Peyer's patch (tissue), 4 donors: ENCODE measurements at regions not wholly inside any gene's neighbourhood (a gene's known extent, or its start where the extent isn't known, plus 50 kb on each side); places are given as distances from the start of the nearest gene placed in this dataset.
"Not testable (repeated sequence)": the region's sequence is repeated elsewhere in the genome, so short reads cannot be mapped to it uniquely, and the experiment has no call there.

Experiments used
- DNase-seq, 3 donors: peaks; one replicate each; pipeline ENCODE4 v3.0.0-alpha.2; 2017 to 2019
- H3K27ac ChIP-seq, 4 donors: fragments of 200-600 bp; sonication (generic); one replicate each; pipeline ENCODE4 v1.5.1; 2016 to 2019
- H3K27me3 ChIP-seq, 2 donors: fragments of 200-600 bp; sonication (generic); one replicate each; pipeline ENCODE4 v1.5.1; 2019
- H3K36me3 ChIP-seq, 3 donors: fragments of 200-600 bp; sonication (generic); one replicate each; pipeline ENCODE4 v1.5.1; 2016 to 2019
- H3K4me1 ChIP-seq, 4 donors: fragments of 200-600 bp; sonication (generic); one replicate each; pipeline ENCODE4 v1.5.1; 2016 to 2019
- H3K4me3 ChIP-seq, 4 donors: fragments of 200-600 bp; sonication (generic); 1 replicate in 3 of 4; 2 replicates in 1 of 4; pipeline ENCODE4 v1.5.1; 2016 to 2019; ENCODE audit warnings: mild to moderate bottlenecking in 1 of 4
- H3K9me3 ChIP-seq, 4 donors: fragments of 200-600 bp; sonication (generic); one replicate each; pipeline ENCODE4 v1.5.1; 2016 to 2019; ENCODE audit warnings: mild to moderate bottlenecking in 1 of 4
- CTCF ChIP-seq, 6 experiments: fragments of 450-650 bp in 4 of 6; fragments of 200-600 bp in 2 of 6; sonication (generic) in 1 of 6; IDR thresholded peaks; one replicate each; pipeline ENCODE4 v1.5.1; 2017 to 2019; ENCODE audit warnings: antibody characterized with exemption in 6 of 6, mild to moderate bottlenecking in 3 of 6, moderate library complexity in 1 of 6
- POLR2A ChIP-seq, 2 donors: fragments of 450-650 bp; IDR thresholded peaks; one replicate each; pipeline ENCODE4 v1.5.1; 2017; ENCODE audit warnings: antibody characterized with exemption in 2 of 2, mild to moderate bottlenecking in 2 of 2, moderate library complexity in 2 of 2

GRCh38 chr2:109690457-109690821 lies 76.3 kb downstream of the SOWAHC start:
- TF ChIP-seq CTCF (IDR thresholded peaks at IDR 0.05) (no peak), POLR2A (IDR thresholded peaks at IDR 0.05) (no peak)
- H3K9me3 ChIP-seq: no peaks in the 10 kb centered on the region
- no peaks in the 10 kb centered on the region for H3K27me3 ChIP-seq
- no peaks in the 10 kb centered on the region for H3K36me3 ChIP-seq
- peaks cover 0 to 46% (median 13%) of the 10 kb centered on the region in 4 donors for H3K4me1 ChIP-seq
- H3K27ac ChIP-seq: peak overlapping the region in 3 of 4 donors; percentile 78 to 94 (median 89)
- no peak overlapping the region for H3K4me3 ChIP-seq
- DNase-seq: peak in 1 of 3 donors; percentile 79

GRCh38 chr2:109690822-109691541 lies 76.8 kb downstream of the SOWAHC start:
- TF ChIP-seq CTCF (IDR thresholded peaks at IDR 0.05): no peak
- TF ChIP-seq POLR2A (IDR thresholded peaks at IDR 0.05): peak; percentile 23 to 78
- H3K4me3 ChIP-seq: no peak overlapping the region
- peak in 2 of 3 donors; percentile 70 to 84 for DNase-seq
- no peaks in the 10 kb centered on the region for H3K36me3 ChIP-seq
- peak overlapping the region; percentile 31 to 94 (median 84) for H3K27ac ChIP-seq
- no peaks in the 10 kb centered on the region for H3K27me3 ChIP-seq
- peaks cover 0 to 46% (median 13%) of the 10 kb centered on the region in 4 donors for H3K4me1 ChIP-seq
- no peaks in the 10 kb centered on the region for H3K9me3 ChIP-seq

GRCh38 chr2:109692013-109692743 lies 78.0 kb downstream of the SOWAHC start:
- no peaks in the 10 kb centered on the region for H3K36me3 ChIP-seq
- DNase-seq: peak in 1 of 3 donors; percentile 43

GRCh38 chr2:109692831-109693230 lies 78.7 kb downstream of the SOWAHC start:
- H3K9me3 ChIP-seq, H3K4me3 ChIP-seq, DNase-seq, H3K27me3 ChIP-seq, H3K36me3 ChIP-seq: not testable (repeated sequence)
- Histone ChIP-seq H3K4me1 (peaks cover 0 to 46% (median 13%) of the 10 kb centered on the region in 4 donors), H3K27ac (peak overlapping the region in 2 of 4 donors; percentile 61 to 89)

More at GRCh38 chr2:109692013-109692743, 78.0 kb downstream of the SOWAHC start:
- H3K27ac ChIP-seq: peak overlapping the region in 3 of 4 donors; percentile 73 to 94 (median 89)
- H3K4me1 ChIP-seq: peaks cover 0 to 46% (median 13%) of the 10 kb centered on the region in 4 donors
- H3K4me3 ChIP-seq: no peak overlapping the region
- H3K9me3 ChIP-seq: no peaks in the 10 kb centered on the region
- H3K27me3 ChIP-seq: no peaks in the 10 kb centered on the region
- TF ChIP-seq CTCF (IDR thresholded peaks at IDR 0.05) (no peak), POLR2A (IDR thresholded peaks at IDR 0.05) (no peak)

- not testable (repeated sequence) for H3K27me3 ChIP-seq, H3K9me3 ChIP-seq, H3K4me3 ChIP-seq, H3K36me3 ChIP-seq
- DNase-seq: peak in 1 of 3 donors; percentile 34
- peak overlapping the region in 2 of 4 donors; percentile 61 to 89 for H3K27ac ChIP-seq
- peaks cover 0 to 46% (median 13%) of the 10 kb centered on the region in 4 donors for H3K4me1 ChIP-seq
These were observed 79.1 kb downstream of the SOWAHC start for GRCh38 chr2:109693292-109693691.

GRCh38 chr2:109694190-109694589 lies 80.0 kb downstream of the SOWAHC start:
- no peaks in the 10 kb centered on the region for H3K9me3 ChIP-seq
- H3K4me1 ChIP-seq: peaks cover 0 to 48% (median 13%) of the 10 kb centered on the region in 4 donors
- H3K36me3 ChIP-seq: no peaks in the 10 kb centered on the region
- peak in 1 of 3 donors; percentile 40 for DNase-seq
- H3K27ac ChIP-seq: peak overlapping the region in 2 of 4 donors; percentile 5 to 61
- no peak for TF ChIP-seq POLR2A (IDR thresholded peaks at IDR 0.05)
- TF ChIP-seq CTCF (IDR thresholded peaks at IDR 0.05): no peak
- no peaks in the 10 kb centered on the region for H3K27me3 ChIP-seq
- no peak overlapping the region for H3K4me3 ChIP-seq
